WTC11 (cell line): ENCODE measurements at regions not wholly inside any gene's neighbourhood (a gene's known extent, or its start where the extent isn't known, plus 50 kb on each side); places are given as distances from the start of the nearest gene placed in this dataset.
"Not testable (repeated sequence)": the region's sequence is repeated elsewhere in the genome, so short reads cannot be mapped to it uniquely, and the experiment has no call there.

Experiments
- ATAC-seq: fragments of 200-7000 bp; cut with Tn5 transposase; 2 replicates; pipeline ENCODE4 v1.10.0; 2021; ENCODE audit warnings: mild to moderate bottlenecking, moderate library complexity
- CTCF ChIA-PET: fragments of 300-600 bp; sonication (Branson Sonifier 250); formaldehyde crosslinking; loops from one replicate; lab custom pipeline; 2021; ENCODE audit warnings: antibody characterized with exemption; lab: Charles Lee
- POLR2A ChIA-PET: fragments of 350-600 bp; sonication (Branson Sonifier 250); formaldehyde crosslinking; loops from one replicate; lab custom pipeline; 2021; ENCODE audit warnings: antibody characterized with exemption; lab: Charles Lee
- DNase-seq: peaks from one replicate; pipeline ENCODE4 v3.0.0; 2021; ENCODE audit warnings: low spot score
- H3K27ac Mint-ChIP-seq: 2 replicates; pipeline ENCODE4 v1.8.0; 2021; ENCODE audit warnings: mixed read lengths
- H3K27me3 Mint-ChIP-seq: 2 replicates; pipeline ENCODE4 v1.8.0; 2021; ENCODE audit warnings: low read depth, mild to moderate bottlenecking, moderate library complexity, mixed read lengths
- H3K36me3 Mint-ChIP-seq: 2 replicates; pipeline ENCODE4 v1.8.0; 2021; ENCODE audit warnings: mixed read lengths
- H3K4me1 Mint-ChIP-seq: 2 replicates; pipeline ENCODE4 v1.8.0; 2022; ENCODE audit warnings: mixed read lengths
- H3K4me3 Mint-ChIP-seq: 2 replicates; pipeline ENCODE4 v1.8.0; 2021; ENCODE audit warnings: mild to moderate bottlenecking, moderate library complexity, mixed read lengths
- H3K9me3 Mint-ChIP-seq: 2 replicates; pipeline ENCODE4 v1.8.0; 2021; ENCODE audit warnings: mixed read lengths
- ATF2 ChIP-seq: sonication (generic); formaldehyde crosslinking; IDR thresholded peaks from 2 replicates; pipeline ENCODE4 v1.8.1; 2022; ENCODE audit warnings: low read depth, missing genetic modification reagents, borderline replicate concordance
- CBFB ChIP-seq: sonication (generic); formaldehyde crosslinking; IDR thresholded peaks from 2 replicates; pipeline ENCODE4 v1.8.1; 2022; ENCODE audit warnings: mild to moderate bottlenecking, low read depth, missing genetic modification reagents
- E2F5 ChIP-seq: sonication (generic); formaldehyde crosslinking; IDR thresholded peaks from 2 replicates; pipeline ENCODE4 v1.8.1; 2022; ENCODE audit warnings: mild to moderate bottlenecking, moderate library complexity, missing genetic modification reagents
- ESRRA ChIP-seq: sonication (generic); formaldehyde crosslinking; IDR thresholded peaks from 2 replicates; pipeline ENCODE4 v1.8.1; 2022; ENCODE audit warnings: mild to moderate bottlenecking, missing genetic modification reagents, borderline replicate concordance
- GABPB1 ChIP-seq: sonication (generic); formaldehyde crosslinking; IDR thresholded peaks from 2 replicates; pipeline ENCODE4 v1.8.1; 2023; ENCODE audit warnings: mild to moderate bottlenecking, missing genetic modification reagents
- IRF1 ChIP-seq: sonication (generic); formaldehyde crosslinking; IDR thresholded peaks from 2 replicates; pipeline ENCODE4 v1.8.0; 2023; ENCODE audit warnings: missing genetic modification reagents
- KAT7 ChIP-seq: sonication (generic); formaldehyde crosslinking; IDR thresholded peaks from 2 replicates; pipeline ENCODE4 v1.8.1; 2023; ENCODE audit warnings: missing genetic modification reagents, mild to moderate bottlenecking, borderline replicate concordance
- MYBL2 ChIP-seq: sonication (generic); formaldehyde crosslinking; IDR thresholded peaks from 2 replicates; pipeline ENCODE4 v1.8.1; 2023; ENCODE audit warnings: mild to moderate bottlenecking, moderate library complexity, missing genetic modification reagents
- SMAD3 ChIP-seq: sonication (generic); formaldehyde crosslinking; IDR thresholded peaks from 2 replicates; pipeline ENCODE4 v1.8.0; 2022; ENCODE audit warnings: missing genetic modification reagents, mild to moderate bottlenecking, borderline replicate concordance
- TCF7 ChIP-seq: sonication (generic); formaldehyde crosslinking; IDR thresholded peaks from 2 replicates; pipeline ENCODE4 v1.8.0; 2022; ENCODE audit warnings: mild to moderate bottlenecking, low read depth, missing genetic modification reagents, moderate library complexity
- TEAD4 ChIP-seq: sonication (generic); formaldehyde crosslinking; IDR thresholded peaks from 2 replicates; pipeline ENCODE4 v1.8.0; 2022; ENCODE audit warnings: mild to moderate bottlenecking, missing genetic modification reagents
- USF1 ChIP-seq: sonication (generic); formaldehyde crosslinking; IDR thresholded peaks from 2 replicates; pipeline ENCODE4 v1.8.0; 2022; ENCODE audit warnings: mild to moderate bottlenecking, missing genetic modification reagents
- USF2 ChIP-seq: sonication (generic); formaldehyde crosslinking; IDR thresholded peaks from 2 replicates; pipeline ENCODE4 v1.8.1; 2023; ENCODE audit warnings: mild to moderate bottlenecking, missing genetic modification reagents, moderate library complexity
- ZNF121 ChIP-seq: sonication (generic); formaldehyde crosslinking; IDR thresholded peaks from 2 replicates; pipeline ENCODE4 v1.8.0; 2023; ENCODE audit warnings: missing genetic modification reagents
- ZNF138 ChIP-seq: sonication (generic); formaldehyde crosslinking; conservative IDR thresholded peaks from 2 replicates; pipeline ENCODE4 v1.8.1; 2022; ENCODE audit warnings: mild to moderate bottlenecking, moderate library complexity, missing genetic modification reagents
- ZNF263 ChIP-seq: sonication (generic); formaldehyde crosslinking; IDR thresholded peaks from 2 replicates; pipeline ENCODE4 v1.8.1; 2022; ENCODE audit warnings: low read depth, mild to moderate bottlenecking, moderate library complexity, missing genetic modification reagents
- ZNF671 ChIP-seq: fragments of 250-450 bp; sonication (Bioruptor Pico); IDR thresholded peaks from 2 replicates; pipeline ENCODE4 v1.8.0; 2021; ENCODE audit warnings: mild to moderate bottlenecking
- TF ChIP-seq, protein P1 (sequence below): sonication (generic); formaldehyde crosslinking; IDR thresholded peaks from 2 replicates; pipeline ENCODE4 v1.8.1; 2023; ENCODE audit warnings: mild to moderate bottlenecking, missing genetic modification reagents, moderate library complexity
- TF ChIP-seq, protein P2 (sequence below): sonication (generic); formaldehyde crosslinking; IDR thresholded peaks from 2 replicates; pipeline ENCODE4 v1.8.1; 2023; ENCODE audit warnings: mild to moderate bottlenecking, missing genetic modification reagents
- TF ChIP-seq, protein P3 (sequence below): sonication (generic); formaldehyde crosslinking; IDR thresholded peaks from 2 replicates; pipeline ENCODE4 v1.8.0; 2022; ENCODE audit warnings: mild to moderate bottlenecking, missing genetic modification reagents
- TF ChIP-seq, protein P4 (sequence below): sonication (generic); formaldehyde crosslinking; IDR thresholded peaks from 2 replicates; pipeline ENCODE4 v1.8.0; 2022; ENCODE audit warnings: mild to moderate bottlenecking, missing genetic modification reagents

GRCh38 chr17:68155692-68156091, 92.2 kb upstream of the AMZ2 start:
- ATAC-seq, result no peak
- CTCF ChIA-PET, result no interaction called here

DNA sequence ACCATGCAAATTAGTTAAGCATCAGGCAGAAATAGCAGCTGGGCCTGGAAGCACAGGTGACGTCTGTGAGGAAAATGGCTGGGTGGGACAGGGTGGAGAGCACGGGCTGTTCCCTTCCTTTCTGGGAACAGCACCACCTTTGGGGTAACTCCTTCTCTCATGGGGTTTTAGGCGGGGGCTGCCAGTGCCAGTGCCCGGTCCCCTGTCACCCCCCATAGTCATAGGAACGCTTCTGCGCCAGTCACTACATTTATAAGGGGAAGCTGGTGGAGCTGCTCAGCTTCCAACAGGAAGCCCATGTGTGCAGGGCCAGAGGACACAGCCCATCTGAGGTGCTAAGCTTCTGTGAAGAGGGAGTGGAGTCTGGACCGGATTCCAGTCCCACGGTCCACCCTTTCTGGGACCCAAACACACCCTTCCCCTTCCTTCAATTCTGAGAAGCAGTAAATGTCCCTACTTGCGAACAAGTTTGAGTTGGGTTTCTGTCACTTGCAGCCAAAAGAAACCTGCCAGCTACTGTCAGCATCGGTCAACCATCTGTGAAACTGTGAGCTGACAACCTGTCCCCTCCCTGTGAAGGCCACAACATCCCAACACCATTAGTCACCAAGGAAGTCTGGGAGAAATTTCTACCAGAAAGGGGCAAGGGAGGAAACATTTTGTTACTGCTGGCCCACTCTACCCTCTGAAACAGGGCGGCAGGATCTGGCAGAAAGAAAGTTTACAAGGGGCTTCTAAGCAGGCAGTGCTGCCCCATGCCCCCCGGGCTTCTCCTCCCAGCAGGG, 86.0 kb upstream of the AMZ2 start:
- H3K36me3 Mint-ChIP-seq, result no peaks in the 10 kb centered on the region
- ChIA-PET POLR2A (no interaction called here), CTCF (interaction anchor here (0.8 to 1.0 kb wide), 2 partner anchors 11 to 39 kb away, joined by 3 to 5 read pairs; no protein-coding TSS in a partner anchor)

More at GRCh38 chr17:68155692-68156091, 92.2 kb upstream of the AMZ2 start:
- no peak overlapping the region for H3K4me3 Mint-ChIP-seq
- peaks cover 4% of the 10 kb centered on the region; the same call in 1 of the 2 replicates for H3K27me3 Mint-ChIP-seq
- POLR2A ChIA-PET, result no interaction called here
- H3K36me3 Mint-ChIP-seq, result no peaks in the 10 kb centered on the region
- no peaks in the 10 kb centered on the region for H3K4me1 Mint-ChIP-seq
- no peak overlapping the region for H3K27ac Mint-ChIP-seq
- peaks cover 5% of the 10 kb centered on the region; the same call in 1 of the 2 replicates for H3K9me3 Mint-ChIP-seq
- no peak for DNase-seq
- TF ChIP-seq MYBL2 (CRISPR knock-in tag), result no peak
- no peak for TF ChIP-seq E2F5 (CRISPR knock-in tag)
- TF ChIP-seq ZNF263, result no peak
- no peak for TF ChIP-seq IRF1
- no peak for TF ChIP-seq TEAD4
- no peak for TF ChIP-seq ZNF671 (CRISPR knock-in tag)
- TF ChIP-seq, protein P1, sequence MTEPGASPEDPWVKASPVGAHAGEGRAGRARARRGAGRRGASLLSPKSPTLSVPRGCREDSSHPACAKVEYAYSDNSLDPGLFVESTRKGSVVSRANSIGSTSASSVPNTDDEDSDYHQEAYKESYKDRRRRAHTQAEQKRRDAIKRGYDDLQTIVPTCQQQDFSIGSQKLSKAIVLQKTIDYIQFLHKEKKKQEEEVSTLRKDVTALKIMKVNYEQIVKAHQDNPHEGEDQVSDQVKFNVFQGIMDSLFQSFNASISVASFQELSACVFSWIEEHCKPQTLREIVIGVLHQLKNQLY (CRISPR knock-in tag), result no peak
- TF ChIP-seq SMAD3 (CRISPR knock-in tag), result no peak
- TF ChIP-seq, all 79 proteins: peak for 0

GRCh38 chr17:68168273-68169164, 79.3 kb upstream of the AMZ2 start:
- H3K36me3 Mint-ChIP-seq, H3K4me3 Mint-ChIP-seq, H3K9me3 Mint-ChIP-seq, H3K27ac Mint-ChIP-seq, DNase-seq, ATAC-seq, POLR2A ChIA-PET, H3K4me1 Mint-ChIP-seq, H3K27me3 Mint-ChIP-seq: not testable (repeated sequence)
- CTCF ChIA-PET, result interaction anchor here (1.6 kb wide), 1 partner anchor 32 kb away, joined by 9 read pairs; no protein-coding TSS in a partner anchor

More for the DNA sequence above, 86.0 kb upstream of the AMZ2 start:
- no peak for DNase-seq
- no peak for ATAC-seq
- TF ChIP-seq KAT7 (CRISPR knock-in tag) (no peak), CBFB (CRISPR knock-in tag) (no peak), ATF2 (no peak), ESRRA (CRISPR knock-in tag) (no peak), GABPB1 (CRISPR knock-in tag) (no peak), USF1 (CRISPR knock-in tag) (no peak), ZNF121 (CRISPR knock-in tag) (no peak), USF2 (CRISPR knock-in tag) (no peak), TCF7 (CRISPR knock-in tag) (no peak), ZNF138 (CRISPR knock-in tag) (no peak), ZNF263 (no peak)
- TF ChIP-seq, protein P2, sequence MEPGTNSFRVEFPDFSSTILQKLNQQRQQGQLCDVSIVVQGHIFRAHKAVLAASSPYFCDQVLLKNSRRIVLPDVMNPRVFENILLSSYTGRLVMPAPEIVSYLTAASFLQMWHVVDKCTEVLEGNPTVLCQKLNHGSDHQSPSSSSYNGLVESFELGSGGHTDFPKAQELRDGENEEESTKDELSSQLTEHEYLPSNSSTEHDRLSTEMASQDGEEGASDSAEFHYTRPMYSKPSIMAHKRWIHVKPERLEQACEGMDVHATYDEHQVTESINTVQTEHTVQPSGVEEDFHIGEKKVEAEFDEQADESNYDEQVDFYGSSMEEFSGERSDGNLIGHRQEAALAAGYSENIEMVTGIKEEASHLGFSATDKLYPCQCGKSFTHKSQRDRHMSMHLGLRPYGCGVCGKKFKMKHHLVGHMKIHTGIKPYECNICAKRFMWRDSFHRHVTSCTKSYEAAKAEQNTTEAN, result no peak
- TF ChIP-seq, protein P3, sequence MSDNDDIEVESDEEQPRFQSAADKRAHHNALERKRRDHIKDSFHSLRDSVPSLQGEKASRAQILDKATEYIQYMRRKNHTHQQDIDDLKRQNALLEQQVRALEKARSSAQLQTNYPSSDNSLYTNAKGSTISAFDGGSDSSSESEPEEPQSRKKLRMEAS, result no peak
- TF ChIP-seq, protein P4, sequence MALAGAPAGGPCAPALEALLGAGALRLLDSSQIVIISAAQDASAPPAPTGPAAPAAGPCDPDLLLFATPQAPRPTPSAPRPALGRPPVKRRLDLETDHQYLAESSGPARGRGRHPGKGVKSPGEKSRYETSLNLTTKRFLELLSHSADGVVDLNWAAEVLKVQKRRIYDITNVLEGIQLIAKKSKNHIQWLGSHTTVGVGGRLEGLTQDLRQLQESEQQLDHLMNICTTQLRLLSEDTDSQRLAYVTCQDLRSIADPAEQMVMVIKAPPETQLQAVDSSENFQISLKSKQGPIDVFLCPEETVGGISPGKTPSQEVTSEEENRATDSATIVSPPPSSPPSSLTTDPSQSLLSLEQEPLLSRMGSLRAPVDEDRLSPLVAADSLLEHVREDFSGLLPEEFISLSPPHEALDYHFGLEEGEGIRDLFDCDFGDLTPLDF (CRISPR knock-in tag), result no peak
- Mint-ChIP-seq H3K27ac (no peak overlapping the region), H3K9me3 (peaks cover 7% of the 10 kb centered on the region; the same call in 1 of the 2 replicates), H3K4me3 (no peak overlapping the region), H3K4me1 (no peaks in the 10 kb centered on the region), H3K27me3 (0 out of 2 replicates have a peak, but pooled peaks cover 4% of the 10 kb centered on the region)
